DND-41 (cell line): ENCODE measurements at regions not wholly inside any gene's neighbourhood (a gene's known extent, or its start where the extent isn't known, plus 50 kb on each side); places are given as distances from the start of the nearest gene placed in this dataset.

Source experiments
- EZH2 ChIP-seq: IDR thresholded peaks from 3 replicates; pipeline ENCODE4 v1.6.1; 2012; ENCODE audit warnings: borderline replicate concordance, low read depth, mild to moderate bottlenecking, moderate library complexity, low read length, inconsistent platforms; ENCODE audit not compliant: severe bottlenecking
- TF ChIP-seq, protein P1 (sequence below): IDR thresholded peaks from 2 replicates; pipeline ENCODE4 v1.5.1; 2012; ENCODE audit warnings: borderline replicate concordance, low read length, moderate library complexity, mild to moderate bottlenecking; ENCODE audit not compliant: poor library complexity, severe bottlenecking; ENCODE audit errors: extremely low read depth

GRCh38 chr3:107976202-107976800 is 114.5 kb downstream of the CD47 start:
- TF ChIP-seq, protein P1, sequence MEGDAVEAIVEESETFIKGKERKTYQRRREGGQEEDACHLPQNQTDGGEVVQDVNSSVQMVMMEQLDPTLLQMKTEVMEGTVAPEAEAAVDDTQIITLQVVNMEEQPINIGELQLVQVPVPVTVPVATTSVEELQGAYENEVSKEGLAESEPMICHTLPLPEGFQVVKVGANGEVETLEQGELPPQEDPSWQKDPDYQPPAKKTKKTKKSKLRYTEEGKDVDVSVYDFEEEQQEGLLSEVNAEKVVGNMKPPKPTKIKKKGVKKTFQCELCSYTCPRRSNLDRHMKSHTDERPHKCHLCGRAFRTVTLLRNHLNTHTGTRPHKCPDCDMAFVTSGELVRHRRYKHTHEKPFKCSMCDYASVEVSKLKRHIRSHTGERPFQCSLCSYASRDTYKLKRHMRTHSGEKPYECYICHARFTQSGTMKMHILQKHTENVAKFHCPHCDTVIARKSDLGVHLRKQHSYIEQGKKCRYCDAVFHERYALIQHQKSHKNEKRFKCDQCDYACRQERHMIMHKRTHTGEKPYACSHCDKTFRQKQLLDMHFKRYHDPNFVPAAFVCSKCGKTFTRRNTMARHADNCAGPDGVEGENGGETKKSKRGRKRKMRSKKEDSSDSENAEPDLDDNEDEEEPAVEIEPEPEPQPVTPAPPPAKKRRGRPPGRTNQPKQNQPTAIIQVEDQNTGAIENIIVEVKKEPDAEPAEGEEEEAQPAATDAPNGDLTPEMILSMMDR, result no peak
- no peak for TF ChIP-seq EZH2
